ENCODE measurements at regions not wholly inside any gene's neighbourhood (a gene's known extent, or its start where the extent isn't known, plus 50 kb on each side); places are given as distances from the start of the nearest gene placed in this dataset.

GRCh38 chr7:124597509-124597908 lies 168.1 kb downstream of the GPR37 start:
- TF ChIP-seq POLR2AphosphoS5 (IDR thresholded peaks at IDR 0.05; ENCODE audit: low read depth): no peak
- TF ChIP-seq CTCF (conservative IDR thresholded peaks at IDR 0.05; ENCODE audit: low read depth in 2 of 2): no peak
- TF ChIP-seq EZH2phosphoT487 (IDR thresholded peaks at IDR 0.05; ENCODE audit: unreplicated experiment): no peak
- TF ChIP-seq EZH2 (IDR thresholded peaks at IDR 0.05; ENCODE audit: low read depth, unreplicated experiment): no peak
- TF ChIP-seq CREB1 (CRISPR knock-in tag; IDR thresholded peaks at IDR 0.05; ENCODE audit: low read depth): no peak
- no peak for TF ChIP-seq STAT1 (IDR thresholded peaks at IDR 0.05; ENCODE audit: unreplicated experiment)

Measured in GM23338 (cell line).